ENCODE measurements at regions not wholly inside any gene's neighbourhood (a gene's known extent, or its start where the extent isn't known, plus 50 kb on each side); places are given as distances from the start of the nearest gene placed in this dataset.

- no peak overlapping the region for H3K4me2 ChIP-seq
- H3K4me3 ChIP-seq (ENCODE audit: low read depth in 2 of 2, low read length in 1 of 2) = no peak overlapping the region
- H3K9me3 ChIP-seq = no peaks in the 10 kb centered on the region
- H3F3A ChIP-seq (replicated peaks; ENCODE audit: insufficient read depth) = peaks cover 15% of the 10 kb centered on the region
- no peak for DNase-seq
- WGBS (ENCODE audit: low lambda C conversion rate) = 87% methylated on average over 5 of the region's 6 CpGs
- H3K27ac ChIP-seq (ENCODE audit: low read depth in 2 of 2, low read length in 1 of 2) = peak overlapping the region; percentile 36 to 93
- POLR2A ChIA-PET = no interaction called here
- H3K4me1 ChIP-seq (ENCODE audit: control insufficient read depth in 1 of 2, insufficient read depth in 2 of 2, low read depth in 1 of 2, low read length in 1 of 2) = peaks cover 15 to 44% of the 10 kb centered on the region in 2 experiments; a peak in 3 of 4 replicates
- no peaks in the 10 kb centered on the region for H3K27me3 ChIP-seq (ENCODE audit: insufficient read depth)
- CTCF ChIA-PET = no interaction called here
- no peaks in the 10 kb centered on the region for H4K20me1 ChIP-seq (ENCODE audit: insufficient read depth)
- H2AFZ ChIP-seq (ENCODE audit: low read depth) = no peak overlapping the region
- TF ChIP-seq FOSL2 (IDR thresholded peaks at IDR 0.05; ENCODE audit: borderline replicate concordance, low read depth) (no peak), SIN3A (IDR thresholded peaks at IDR 0.05; ENCODE audit: borderline replicate concordance, low read depth, low read length) (no peak), SMC3 (IDR thresholded peaks at IDR 0.05; ENCODE audit: low read depth, low read length) (no peak), RFX5 (IDR thresholded peaks at IDR 0.05; ENCODE audit: low read length) (no peak), YY1 (IDR thresholded peaks at IDR 0.05; ENCODE audit: low read depth) (no peak), ELF1 (IDR thresholded peaks at IDR 0.05) (no peak), RXRA (IDR thresholded peaks at IDR 0.05; ENCODE audit: borderline replicate concordance, low read depth) (no peak), USF1 (IDR thresholded peaks at IDR 0.05; ENCODE audit: borderline replicate concordance, low read depth) (no peak), EZH2phosphoT487 (IDR thresholded peaks at IDR 0.05; ENCODE audit: borderline replicate concordance, low read depth) (no peak), CTCF (IDR thresholded peaks at IDR 0.05) (no peak), NFIC (IDR thresholded peaks at IDR 0.05; ENCODE audit: borderline replicate concordance) (no peak), USF2 (IDR thresholded peaks at IDR 0.05; ENCODE audit: borderline replicate concordance, low read depth, low read length) (no peak), RAD21 (IDR thresholded peaks at IDR 0.05; ENCODE audit: low read length) (no peak), GATA2 (CRISPR knock-in tag; IDR thresholded peaks at IDR 0.05) (no peak), FOXM1 (IDR thresholded peaks at IDR 0.05; ENCODE audit: low read depth) (no peak), REST (IDR thresholded peaks at IDR 0.05; ENCODE audit: low read depth, low read length) (no peak), MAX (IDR thresholded peaks at IDR 0.05; ENCODE audit: low read depth) (no peak)
- H3K79me2 ChIP-seq (ENCODE audit: insufficient read depth) = no peaks in the 10 kb centered on the region
- no peaks in the 10 kb centered on the region for H3K36me3 ChIP-seq (replicated peaks in 1 of 2; ENCODE audit: control insufficient read depth in 1 of 2, insufficient read depth in 2 of 2, low read length in 1 of 2)
- H3K9me2 ChIP-seq = no peaks in the 10 kb centered on the region
- peak overlapping the region; percentile 3; the same call in 1 of the 2 replicates for H3K9ac ChIP-seq
These were observed 253.1 kb upstream of the PITRM1 start for GRCh38 chr10:3425716-3426115.

Data from SK-N-SH (cell line).